ENCODE measurements at regions not wholly inside any gene's neighbourhood (a gene's known extent, or its start where the extent isn't known, plus 50 kb on each side); places are given as distances from the start of the nearest gene placed in this dataset.
"Not testable (repeated sequence)": the region's sequence is repeated elsewhere in the genome, so short reads cannot be mapped to it uniquely, and the experiment has no call there.

GRCh38 chr22:26937213-26937612, 279.8 kb downstream of the MIAT start:
- no peak for DNase-seq

GRCh38 chr22:26939466-26939865, 282.1 kb downstream of the MIAT start:
- no peak for DNase-seq

GRCh38 chr22:26941896-26942636, 284.7 kb downstream of the MIAT start:
- no peak for DNase-seq

GRCh38 chr22:26942637-26942957, 285.2 kb downstream of the MIAT start:
- no peak for DNase-seq

GRCh38 chr22:26945565-26945964, 288.2 kb downstream of the MIAT start:
- DNase-seq = no peak

- DNase-seq = no peak
Observed at GRCh38 chr22:26949193-26949592, 291.8 kb downstream of the MIAT start.

GRCh38 chr22:26951139-26951538, 293.8 kb downstream of the MIAT start:
- DNase-seq = not testable (repeated sequence)

GRCh38 chr22:26952004-26952403, 294.6 kb downstream of the MIAT start:
- no peak for DNase-seq

GRCh38 chr22:26952451-26953011, 295.1 kb downstream of the MIAT start:
- no peak for DNase-seq

- no peak for DNase-seq
Observed at GRCh38 chr22:26953012-26953883, 295.9 kb downstream of the MIAT start.

- DNase-seq = no peak
Observed at GRCh38 chr22:26956371-26956770, 299.0 kb downstream of the MIAT start.

GRCh38 chr22:26957176-26957575, 299.8 kb downstream of the MIAT start:
- DNase-seq = no peak

GRCh38 chr22:26957897-26958296, 300.5 kb downstream of the MIAT start:
- DNase-seq = no peak

GRCh38 chr22:26958378-26958777, 301.0 kb downstream of the MIAT start:
- DNase-seq = no peak

- DNase-seq = no peak
Observed at GRCh38 chr22:26964642-26965041, 307.3 kb downstream of the MIAT start.

GRCh38 chr22:26967282-26967681, 309.9 kb downstream of the MIAT start:
- no peak for DNase-seq

- DNase-seq = no peak
Observed at GRCh38 chr22:26968859-26969523, 311.6 kb downstream of the MIAT start.

- no peak for DNase-seq
Observed at GRCh38 chr22:26970809-26971394, 313.5 kb downstream of the MIAT start.

- DNase-seq = no peak
Observed at GRCh38 chr22:26972286-26972685, 314.9 kb downstream of the MIAT start.

- not testable (repeated sequence) for DNase-seq
Observed at GRCh38 chr22:26972915-26973314, 315.5 kb downstream of the MIAT start.

- no peak for DNase-seq
Observed at GRCh38 chr22:26974034-26974433, 316.6 kb downstream of the MIAT start.

- DNase-seq = no peak
Observed at GRCh38 chr22:26974914-26975803, 317.8 kb downstream of the MIAT start.
